SKM-1 treated with dmso at 0.1 percent for 144 hours (cell line): ENCODE measurements at regions not wholly inside any gene's neighbourhood (a gene's known extent, or its start where the extent isn't known, plus 50 kb on each side); places are given as distances from the start of the nearest gene placed in this dataset.
A peak's percentile ranks its signal among the peaks of the same experiment; 100 is the strongest.

ENCODE experiments used
- DNase-seq: peaks from one replicate; lab custom pipeline; 2025; ENCODE audit not compliant: unreplicated experiment; lab: John Stamatoyannopoulos, UW

GRCh38 chr22:48943567-48944432 lies 883.9 kb downstream of the BRD1 start:
- DNase-seq, result peak; percentile 2

- DNase-seq, result no peak
Measured at GRCh38 chr22:48942698-48943566, 884.7 kb downstream of the BRD1 start.

- no peak for DNase-seq
Measured at GRCh38 chr22:48941903-48942575, 885.6 kb downstream of the BRD1 start.

GRCh38 chr22:48941033-48941902 lies 886.4 kb downstream of the BRD1 start:
- no peak for DNase-seq

DNA sequence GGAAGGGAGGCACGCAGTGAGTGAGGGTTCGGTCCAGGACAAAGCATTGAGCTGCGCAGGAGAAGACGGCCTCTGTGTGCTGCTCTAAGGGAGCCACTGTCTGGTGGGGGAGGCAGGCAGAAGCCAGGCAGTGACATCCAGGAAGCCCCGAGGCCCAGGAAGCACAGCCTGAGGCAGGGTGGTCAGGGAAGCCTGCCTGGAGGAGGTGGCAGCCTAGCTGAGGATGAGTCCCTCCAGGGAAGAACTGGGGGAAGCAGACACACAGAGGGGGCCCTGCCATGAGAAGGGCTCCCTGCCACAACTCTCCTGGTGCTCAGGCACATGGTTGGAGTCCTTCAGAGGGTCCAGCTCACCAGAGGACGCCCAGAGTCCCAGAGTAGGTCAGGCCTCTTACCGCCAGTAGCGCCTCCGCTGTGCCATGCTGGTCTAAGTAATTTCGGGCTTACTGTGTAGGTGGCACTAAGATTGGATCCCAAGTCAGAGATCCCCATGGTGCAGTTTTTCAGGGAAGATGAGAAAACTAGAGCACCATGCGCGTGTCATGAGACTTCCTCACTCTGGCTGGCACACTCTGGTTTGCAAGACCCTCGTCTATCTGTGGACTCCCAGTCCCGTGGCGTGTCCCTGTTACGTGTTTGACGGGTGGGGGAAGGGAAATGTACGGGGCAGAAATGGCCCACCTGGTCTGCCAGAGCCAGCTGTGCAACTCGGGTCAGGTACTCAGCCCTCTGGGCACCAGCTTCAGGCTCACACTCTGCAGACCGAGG lies 887.2 kb downstream of the BRD1 start:
- DNase-seq, result no peak

GRCh38 chr22:48939441-48940265 lies 888.0 kb downstream of the BRD1 start:
- no peak for DNase-seq

- DNase-seq, result no peak
Measured at GRCh38 chr22:48938741-48939140, 888.9 kb downstream of the BRD1 start.

- no peak for DNase-seq
Measured at GRCh38 chr22:48937032-48937639, 890.5 kb downstream of the BRD1 start.

DNA sequence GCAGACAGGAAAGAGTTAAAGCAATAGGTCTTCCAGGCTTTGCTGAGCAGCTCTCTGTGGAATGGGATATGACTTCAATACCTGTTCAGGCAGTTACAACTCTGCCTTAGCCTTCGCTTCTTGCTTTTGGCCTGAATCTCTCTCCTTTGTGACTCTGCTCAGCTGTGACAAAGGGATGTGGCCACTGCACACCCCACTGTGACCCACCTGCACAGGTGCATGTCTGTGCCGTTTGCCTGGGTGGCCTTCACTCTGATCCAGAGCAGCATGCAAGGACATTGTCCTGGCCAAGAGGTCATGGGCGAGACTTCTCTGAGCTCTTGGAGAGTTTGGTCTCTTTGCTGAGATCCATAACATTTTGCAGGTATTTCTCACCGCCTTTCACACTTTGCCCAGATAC lies 891.3 kb downstream of the BRD1 start:
- no peak for DNase-seq

DNA sequence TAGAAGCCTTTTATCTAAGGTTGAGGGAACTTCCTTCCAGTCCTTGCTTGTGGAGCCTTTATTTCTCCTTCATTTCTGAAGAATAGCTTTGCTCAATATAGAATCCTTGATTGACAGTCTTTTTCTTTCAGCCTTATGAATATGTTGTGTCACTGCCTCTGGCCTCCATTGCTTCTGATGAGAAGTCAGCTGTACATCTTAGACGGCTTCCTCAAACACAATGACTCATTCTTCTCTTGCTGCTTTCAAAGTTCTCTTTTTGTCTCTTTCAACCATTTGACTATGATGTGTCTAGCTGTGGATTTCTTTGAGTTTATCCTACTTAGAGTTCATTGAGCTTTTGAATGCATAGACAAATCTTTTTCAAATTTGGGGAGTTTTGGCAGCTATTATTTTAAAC lies 893.2 kb downstream of the BRD1 start:
- no peak for DNase-seq

GRCh38 chr22:48931452-48931851 lies 896.2 kb downstream of the BRD1 start:
- DNase-seq, result no peak

DNA sequence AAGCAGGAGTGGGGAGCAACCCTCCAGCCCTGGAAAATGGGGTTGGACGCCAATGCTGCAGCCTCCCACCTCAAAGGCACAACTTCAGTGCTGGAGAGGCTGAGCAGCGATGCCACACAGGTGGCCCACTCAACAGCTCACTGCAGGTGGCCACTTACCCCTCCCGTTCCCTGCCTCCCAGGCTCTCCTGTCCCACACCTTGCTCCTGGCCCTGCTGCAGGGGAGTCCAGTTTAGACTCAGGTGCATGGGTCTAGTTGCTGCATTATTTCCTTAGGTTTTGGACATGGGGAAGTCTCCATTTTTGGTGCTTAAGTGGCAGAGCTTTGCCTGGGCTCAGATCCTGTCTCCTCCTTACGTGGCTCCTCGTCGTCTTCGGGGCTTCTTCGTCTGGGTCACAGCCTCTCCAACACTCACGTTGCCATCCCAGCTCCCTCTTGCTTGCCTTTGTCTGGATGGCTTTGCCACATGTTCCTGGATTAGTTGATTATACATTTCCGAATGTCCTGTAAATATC lies 898.3 kb downstream of the BRD1 start:
- no peak for DNase-seq

DNA sequence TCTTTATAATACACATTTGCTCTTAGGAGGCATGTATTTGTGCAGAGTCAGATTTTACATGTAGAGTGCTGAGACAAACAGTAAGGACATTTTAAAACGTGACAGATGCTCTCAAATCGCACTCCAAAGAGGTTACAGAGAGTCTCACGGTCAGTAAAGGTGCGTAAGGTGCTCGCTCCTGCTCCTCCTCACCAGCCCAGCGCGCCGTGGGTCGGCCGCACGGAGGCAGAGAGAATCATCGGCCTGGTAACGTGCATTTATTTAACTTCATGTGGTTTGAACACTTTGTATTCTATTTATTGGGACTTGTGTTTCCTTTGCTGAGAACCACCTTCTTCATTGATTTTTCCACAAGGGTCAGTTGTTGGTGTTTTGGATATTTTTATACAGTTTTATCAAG lies 900.1 kb downstream of the BRD1 start:
- no peak for DNase-seq

DNA sequence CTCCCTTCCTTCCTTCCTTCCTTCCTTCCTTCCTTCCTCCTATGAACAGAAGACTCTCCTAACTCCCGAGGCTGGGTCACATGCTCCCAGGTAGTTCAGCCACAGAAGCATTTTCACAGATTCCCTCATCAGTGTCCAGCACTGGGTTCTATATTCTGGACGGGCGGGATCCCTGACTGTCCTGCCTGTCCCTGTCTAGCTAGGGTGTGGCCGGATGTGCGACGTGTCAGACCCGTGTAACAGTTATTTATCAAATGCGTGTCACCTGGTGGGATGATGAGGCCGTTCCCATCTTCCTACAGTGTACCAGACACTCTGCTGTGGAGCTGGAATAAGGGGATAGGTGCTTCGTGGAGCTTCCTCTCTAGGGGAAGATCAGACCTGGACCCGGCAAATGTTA lies 901.0 kb downstream of the BRD1 start:
- DNase-seq, result no peak

GRCh38 chr22:48926136-48926535 lies 901.5 kb downstream of the BRD1 start:
- DNase-seq, result no peak

GRCh38 chr22:48925450-48925849 lies 902.2 kb downstream of the BRD1 start:
- no peak for DNase-seq

- DNase-seq, result no peak
Measured at GRCh38 chr22:48923996-48924395, 903.7 kb downstream of the BRD1 start.

DNA sequence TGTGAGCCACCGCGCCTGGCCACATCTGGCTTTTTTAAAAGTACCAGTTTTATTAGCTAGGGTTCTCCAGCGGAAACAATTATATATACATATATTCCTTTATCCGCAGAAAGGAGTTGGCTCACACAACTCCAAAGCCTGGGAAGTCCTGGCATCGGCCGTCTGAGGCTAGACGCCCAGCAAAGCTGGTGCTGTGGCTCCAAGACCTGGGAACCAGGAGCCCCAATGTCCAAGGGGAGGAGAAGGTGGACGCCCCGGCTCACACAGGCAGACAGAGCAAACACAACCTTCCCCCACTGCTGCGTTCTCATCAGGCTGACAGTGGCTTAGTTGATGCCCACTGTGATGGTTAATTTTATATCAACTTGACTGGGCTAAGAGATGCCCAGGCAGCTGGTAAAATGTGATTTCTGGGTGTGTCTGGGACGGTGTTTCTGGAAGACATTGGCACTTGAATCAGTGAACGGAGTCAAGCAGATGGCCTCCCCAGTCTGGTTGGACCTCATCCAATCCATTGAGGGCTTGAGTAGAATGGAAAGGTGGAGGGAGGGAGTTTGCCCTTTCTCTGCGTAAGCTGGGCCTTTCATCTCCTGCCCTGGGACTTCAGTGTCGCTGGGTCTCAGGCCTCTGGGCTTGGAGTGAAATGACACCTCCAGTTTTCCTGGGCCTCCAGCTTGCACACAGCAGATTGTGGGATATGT lies 904.4 kb downstream of the BRD1 start:
- DNase-seq, result no peak
